GM18867 (cell line): ENCODE measurements at regions not wholly inside any gene's neighbourhood (a gene's known extent, or its start where the extent isn't known, plus 50 kb on each side); places are given as distances from the start of the nearest gene placed in this dataset.
"Not testable (repeated sequence)": the region's sequence is repeated elsewhere in the genome, so short reads cannot be mapped to it uniquely, and the experiment has no call there.

Experiments
- ATAC-seq: cut with Tn5 transposase; IDR thresholded peaks from one replicate; pipeline ENCODE4 v1.9.1; 2021; ENCODE audit warnings: mild to moderate bottlenecking, moderate library complexity; ENCODE audit not compliant: unreplicated experiment

DNA sequence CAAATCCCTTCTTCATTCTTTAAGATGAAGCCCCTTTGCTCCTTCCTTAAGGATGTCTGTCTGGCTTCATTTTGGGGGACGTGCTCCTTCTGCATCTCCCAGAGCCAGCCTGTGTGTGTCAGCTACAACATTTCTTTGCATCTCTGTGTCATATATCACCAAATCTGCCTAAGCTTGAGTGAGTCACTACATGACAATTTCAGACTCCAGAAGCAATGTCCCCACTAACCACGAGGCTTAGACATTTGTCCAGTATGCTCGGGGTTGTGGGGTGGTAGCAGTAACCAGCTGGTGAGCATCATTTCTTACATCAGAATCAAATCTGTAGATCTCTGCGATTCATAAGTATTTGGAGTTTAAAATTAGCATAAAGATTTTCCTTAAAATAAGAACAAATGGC is 54.1 kb upstream of the USP14 start:
- ATAC-seq, result not testable (repeated sequence)

DNA sequence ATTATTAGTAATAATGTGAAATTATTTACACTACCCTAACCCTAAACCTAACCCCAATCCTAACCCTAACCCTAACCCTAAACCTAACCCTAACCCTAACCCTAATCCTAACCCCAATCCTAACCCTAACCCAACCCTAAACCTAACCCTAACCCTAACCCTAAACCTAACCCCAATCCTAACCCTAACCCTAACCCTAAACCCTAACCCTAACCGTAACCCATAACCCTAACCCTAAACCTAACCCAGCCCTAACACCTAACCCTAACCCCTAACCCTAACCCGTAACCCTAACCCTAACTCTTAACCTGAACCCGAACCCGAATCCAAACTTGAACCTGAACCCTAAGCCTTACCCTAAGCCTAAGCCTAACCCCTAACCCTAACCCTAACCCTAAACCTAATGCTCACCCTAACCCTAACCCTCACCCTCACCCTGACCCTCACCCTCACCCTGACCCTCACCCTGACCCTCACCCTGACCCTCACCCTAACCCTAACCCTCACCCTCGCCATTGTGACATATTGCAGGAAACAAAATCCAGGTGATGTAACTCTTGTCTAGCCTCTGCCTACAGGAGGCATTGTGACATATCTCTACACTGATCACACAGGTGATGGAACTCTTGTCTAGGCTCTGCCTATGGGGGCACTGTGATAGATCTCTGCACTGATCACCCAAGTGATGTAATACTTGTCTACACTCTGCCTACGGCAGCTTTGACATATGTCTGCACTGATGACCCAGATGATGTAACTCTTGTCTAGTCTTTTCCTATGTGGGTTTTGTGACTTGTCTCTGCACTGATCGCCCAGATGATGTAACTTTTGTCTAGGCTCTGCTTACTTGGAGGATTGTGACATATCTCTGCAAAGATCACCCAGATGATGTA is 53.0 kb upstream of the USP14 start:
- not testable (repeated sequence) for ATAC-seq

DNA sequence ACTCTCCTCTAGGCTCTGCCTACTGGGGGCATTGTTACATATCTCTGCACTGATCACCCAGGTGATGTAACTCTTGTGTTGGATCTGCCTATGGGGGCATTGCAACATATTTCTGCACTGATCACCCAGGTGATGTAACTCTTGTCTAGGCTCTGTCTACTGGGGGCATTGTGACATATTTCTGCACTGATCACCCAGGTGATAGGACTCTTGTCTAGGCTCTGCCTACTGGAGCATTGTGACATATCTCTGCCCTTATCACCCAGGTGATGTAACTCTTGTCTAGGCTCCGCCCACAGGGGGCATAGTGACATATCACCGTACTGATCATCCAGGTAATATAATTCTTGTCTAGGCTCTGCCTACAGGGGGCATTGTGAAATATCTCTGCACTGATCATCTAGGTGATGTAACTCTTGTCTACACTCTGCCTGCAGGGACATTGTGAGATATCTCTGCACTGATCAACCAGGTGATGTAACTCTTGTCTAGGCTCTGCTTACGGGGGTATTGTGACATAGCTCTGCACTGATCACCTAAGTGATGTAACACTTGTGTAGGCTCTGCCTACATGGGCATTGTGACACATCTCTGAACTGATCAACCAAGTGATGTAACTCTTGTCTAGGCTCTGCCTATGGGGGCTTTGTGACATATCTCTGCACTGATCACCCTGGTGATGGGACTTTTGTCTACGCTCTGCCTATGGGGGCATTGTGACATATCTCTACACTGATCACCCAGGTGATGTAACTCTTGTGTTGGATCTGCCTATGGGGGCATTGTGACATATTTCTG is 52.1 kb upstream of the USP14 start:
- not testable (repeated sequence) for ATAC-seq

DNA sequence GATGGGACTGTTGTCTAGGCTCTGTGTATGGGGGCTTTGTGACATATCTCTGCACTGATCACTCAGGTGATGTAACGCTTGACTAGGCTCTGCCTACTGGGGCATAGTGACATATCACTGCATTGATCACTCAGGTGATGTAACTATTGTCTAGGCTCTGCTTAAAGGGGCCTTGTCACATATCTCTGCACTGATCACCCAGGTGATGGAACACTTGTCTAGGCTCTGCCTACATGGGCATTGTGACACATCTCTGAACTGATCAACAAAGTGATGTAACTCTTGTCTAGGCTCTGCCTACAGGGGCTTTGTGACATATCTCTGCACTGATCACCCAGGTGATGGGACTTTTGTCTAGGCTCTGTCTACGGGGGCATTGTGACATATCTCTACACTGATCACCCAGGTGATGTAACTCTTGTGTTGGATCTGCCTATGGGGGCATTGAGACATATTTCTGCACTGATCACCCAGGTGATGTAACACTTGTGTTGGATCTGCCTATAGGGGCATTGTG is 51.4 kb upstream of the USP14 start:
- ATAC-seq, result not testable (repeated sequence)

DNA sequence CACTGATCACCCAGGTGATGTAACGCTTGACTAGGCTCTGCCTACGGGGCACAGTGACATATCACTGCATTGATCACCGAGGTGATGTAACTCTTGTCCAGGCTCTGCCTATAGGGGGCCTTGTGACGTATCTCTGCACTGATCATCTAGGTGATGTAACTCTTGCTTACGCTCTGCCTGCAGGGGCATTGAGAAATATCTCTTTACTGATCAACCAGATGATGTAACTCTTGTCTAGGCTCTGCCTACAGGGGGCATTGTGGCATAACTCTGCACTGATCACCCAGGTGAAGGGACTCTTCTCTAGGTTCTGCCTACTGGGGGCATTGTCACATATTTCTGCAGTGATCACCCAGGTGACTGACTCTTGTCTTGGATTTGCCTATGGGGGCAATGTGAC is 50.9 kb upstream of the USP14 start:
- ATAC-seq, result not testable (repeated sequence)

DNA sequence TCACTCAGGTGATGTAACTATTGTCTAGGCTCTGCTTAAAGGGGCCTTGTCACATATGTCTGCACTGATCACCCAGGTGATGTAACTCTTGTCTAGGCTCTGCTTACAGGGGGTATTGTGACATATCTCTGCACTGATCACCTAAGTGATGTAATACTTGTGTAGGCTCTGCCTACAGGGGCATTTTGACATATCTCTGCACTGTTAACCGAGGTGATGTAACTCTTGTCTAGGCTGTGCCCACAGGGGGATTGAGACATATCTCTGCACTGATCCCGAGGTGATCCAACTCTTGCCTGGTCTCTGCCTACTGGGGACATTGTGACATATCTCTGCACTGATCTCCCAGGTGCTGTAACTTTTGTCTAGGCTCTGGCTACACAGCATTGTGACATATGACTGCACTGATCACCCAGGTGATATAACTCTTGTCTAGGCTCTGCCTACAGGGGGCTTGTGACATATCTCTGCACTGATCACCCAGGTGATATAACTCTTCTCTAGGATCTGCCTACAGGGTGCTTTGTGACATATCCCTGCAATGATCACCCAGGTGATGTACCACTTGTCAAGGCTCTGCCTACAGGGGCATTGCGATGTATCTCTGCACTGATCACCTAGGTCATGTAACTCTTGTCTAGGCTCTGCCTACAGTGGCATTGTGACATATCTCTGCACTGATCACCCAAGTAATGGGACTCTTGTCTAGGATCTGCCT is 50.3 kb upstream of the USP14 start:
- ATAC-seq, result peak; percentile 44
